Spleen (tissue), 11 donors: ENCODE measurements at regions not wholly inside any gene's neighbourhood (a gene's known extent, or its start where the extent isn't known, plus 50 kb on each side); places are given as distances from the start of the nearest gene placed in this dataset.
A peak's percentile ranks its signal among the peaks of the same experiment; 100 is the strongest.
"Not testable (repeated sequence)": the region's sequence is repeated elsewhere in the genome, so short reads cannot be mapped to it uniquely, and the experiment has no call there.

Experiments used
- DNase-seq: peaks from one replicate; pipeline ENCODE4 v3.0.0-alpha.2; 2020
- H3K27ac ChIP-seq, 8 donors: fragments of 200-600 bp; sonication (generic) in 7 of 8; 1 replicate in 4 of 8; 2 replicates in 4 of 8; pipeline versions ENCODE4 v1.5.0 to v1.8.0; 2016 to 2021; ENCODE audit warnings: inconsistent platforms in 4 of 8, mild to moderate bottlenecking in 4 of 8, moderate library complexity in 1 of 8
- H3K27me3 ChIP-seq, 7 donors: fragments of 200-600 bp; sonication (generic) in 6 of 7; replicated peaks in 1 of 7; 1 replicate in 4 of 7; 2 replicates in 3 of 7; pipeline versions ENCODE4 v1.5.0 to v1.8.0; 2016 to 2021; ENCODE audit warnings: inconsistent platforms in 3 of 7, mild to moderate bottlenecking in 1 of 7
- H3K36me3 ChIP-seq, 6 donors: fragments of 200-600 bp; sonication (generic) in 5 of 6; 1 replicate in 4 of 6; 2 replicates in 2 of 6; pipeline versions ENCODE4 v1.5.0 to v1.8.0; 2016 to 2021; ENCODE audit warnings: inconsistent platforms in 2 of 6
- H3K4me1 ChIP-seq, 6 donors: fragments of 200-600 bp; sonication (generic) in 5 of 6; 1 replicate in 3 of 6; 2 replicates in 3 of 6; pipeline versions ENCODE4 v1.5.0 to v1.8.0; 2016 to 2021; ENCODE audit warnings: inconsistent platforms in 3 of 6
- H3K4me3 ChIP-seq, 8 donors: fragments of 200-600 bp; sonication (generic) in 7 of 8; 1 replicate in 4 of 8; 2 replicates in 4 of 8; pipeline versions ENCODE4 v1.5.0 to v1.8.0; 2016 to 2021; ENCODE audit warnings: inconsistent platforms in 4 of 8, mild to moderate bottlenecking in 4 of 8, moderate library complexity in 2 of 8
- H3K9me3 ChIP-seq, 8 donors: fragments of 200-600 bp; sonication (generic) in 7 of 8; 1 replicate in 4 of 8; 2 replicates in 4 of 8; pipeline versions ENCODE4 v1.5.0 to v1.8.0; 2016 to 2021; ENCODE audit warnings: inconsistent platforms in 4 of 8
- CTCF ChIP-seq, 11 experiments: fragments of 200-600 bp in 7 of 11; fragments of 450-650 bp in 4 of 11; sonication (generic) in 4 of 11; IDR thresholded peaks in 8 of 11; conservative IDR thresholded peaks in 3 of 11; 1 replicate in 7 of 11; 2 replicates in 4 of 11; pipeline versions ENCODE4 v1.4.0 to v1.8.0; 2016 to 2021; ENCODE audit warnings: antibody characterized with exemption in 11 of 11, inconsistent platforms in 4 of 11, mild to moderate bottlenecking in 1 of 11
- POLR2A ChIP-seq, 3 donors: fragments of 450-650 bp; IDR thresholded peaks; one replicate each; pipeline ENCODE4 v1.5.1; 2017; ENCODE audit warnings: antibody characterized with exemption in 3 of 3, mild to moderate bottlenecking in 1 of 3
- POLR2AphosphoS5 ChIP-seq, 3 donors: sonication (generic); formaldehyde crosslinking; IDR thresholded peaks; one replicate each; pipeline ENCODE4 v1.5.1; 2017; ENCODE audit warnings: antibody characterized with exemption in 3 of 3
- WGBS, 5 donors: extraction: QIAGEN DNeasy Blood & Tissue Kit in 3 of 5; methylation state at CpG; one replicate each; pipeline versions ENCODE4 v1.1.5 to v1.1.7; 2013 to 2018; 5-methylcytosine and 5-hydroxymethylcytosine counted together
- intact Hi-C: fragments of 100-400 bp; cut with DNase I; formaldehyde crosslinking; loops from one replicate; pipeline ENCODE4 v1.15.0; 2023; ENCODE audit warnings: low total_unique reads
- donor health status: healthy with polysubstance abuse.
- donor health status: DM: no; HTN: no; CAD: no; lungs with moderate emphysema.
- donor health status: DM: no; HTN: no; CAD: no.
- donor health status: Bipolar disorder and iron deficiency.
- donor health status: healthy.
- donor health status: DM: no; HTN: no; CAD: no.
- donor health status: DM: yes; HTN: yes; CAD: no.

DNA sequence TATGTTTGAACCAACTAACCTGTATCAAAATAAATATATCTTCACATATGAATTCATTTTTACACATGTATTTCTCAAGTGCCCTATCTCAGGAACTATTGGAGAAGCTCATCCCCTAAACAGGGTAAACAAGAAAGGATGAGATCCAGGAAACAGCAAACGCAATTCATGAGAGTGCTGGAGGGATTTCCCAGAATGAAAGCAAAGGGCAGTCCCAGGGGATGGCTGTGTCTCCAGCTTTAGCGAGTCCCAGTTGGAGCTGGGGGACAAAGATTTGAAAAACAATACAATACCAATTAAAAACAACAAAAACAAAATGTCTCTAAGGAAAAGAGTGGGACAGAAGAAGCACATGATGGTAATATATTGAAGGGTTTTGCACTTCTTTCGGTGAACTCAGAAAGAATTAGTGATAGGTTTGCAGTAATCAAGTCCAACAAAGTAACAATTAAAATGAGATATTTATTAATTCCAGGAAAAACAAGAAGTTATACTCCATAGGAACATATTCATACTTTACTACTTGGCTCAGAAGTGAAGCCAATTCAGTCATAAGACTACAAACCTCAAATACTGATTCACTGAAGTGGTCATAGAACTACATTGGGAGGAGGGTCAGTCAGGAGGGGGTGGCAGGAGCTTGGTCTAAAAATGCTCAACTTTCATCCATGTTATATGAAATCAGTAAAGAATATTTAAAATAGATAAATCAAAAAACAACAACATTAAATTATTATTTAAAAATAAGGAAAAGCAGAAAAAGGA is 73.1 kb upstream of the PDE1A start:
- 74 to 83% (median 78%) methylated on average over 3 of the region's 3 CpGs for WGBS, 5 donors
- TF ChIP-seq POLR2AphosphoS5 (IDR thresholded peaks at IDR 0.05) (no peak), CTCF (IDR thresholded peaks at IDR 0.05 in 8 of 11, conservative IDR thresholded peaks at IDR 0.05 in 3 of 11) (no peak)
- Histone ChIP-seq H3K4me3 (no peak overlapping the region), H3K9me3 (no peaks in the 10 kb centered on the region), H3K27ac (no peak overlapping the region), H3K4me1 (no peaks in the 10 kb centered on the region), H3K27me3 (no peaks in the 10 kb centered on the region), H3K36me3 (no peaks in the 10 kb centered on the region)
- no peak for DNase-seq
- intact Hi-C loops = no loop called here

DNA sequence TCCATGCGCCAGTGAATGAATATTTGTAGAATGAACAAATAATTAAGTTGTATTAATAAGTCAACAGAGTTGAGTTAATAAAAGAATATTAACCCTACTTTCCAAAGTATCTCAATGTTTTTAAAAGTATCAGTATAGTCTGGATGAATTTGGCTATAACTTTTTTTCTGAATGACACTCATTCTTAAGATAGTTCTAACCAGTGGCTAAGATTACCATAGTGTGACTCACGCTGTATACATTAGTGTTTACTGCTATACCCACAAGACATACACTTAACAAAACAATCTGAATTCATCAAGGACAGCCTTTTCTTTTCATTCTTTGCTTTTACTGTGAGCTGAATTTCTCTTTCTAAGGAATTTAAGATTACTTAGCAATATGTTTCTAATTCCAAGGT is 77.0 kb upstream of the PDE1A start:
- 71 to 94% (median 86%) methylated on average over 2 of the region's 2 CpGs for WGBS, 5 donors
- H3K27me3 ChIP-seq = no peaks in the 10 kb centered on the region
- H3K27ac ChIP-seq = no peak overlapping the region
- H3K4me1 ChIP-seq = no peaks in the 10 kb centered on the region
- intact Hi-C loops = no loop called here
- H3K4me3 ChIP-seq = no peak overlapping the region
- no peak for TF ChIP-seq CTCF (IDR thresholded peaks at IDR 0.05 in 8 of 11, conservative IDR thresholded peaks at IDR 0.05 in 3 of 11)
- TF ChIP-seq POLR2A (IDR thresholded peaks at IDR 0.05) = no peak
- no peak for TF ChIP-seq POLR2AphosphoS5 (IDR thresholded peaks at IDR 0.05)
- no peaks in the 10 kb centered on the region for H3K36me3 ChIP-seq
- DNase-seq = no peak
- no peaks in the 10 kb centered on the region for H3K9me3 ChIP-seq

- no peak for DNase-seq
- TF ChIP-seq POLR2AphosphoS5 (IDR thresholded peaks at IDR 0.05) (no peak), CTCF (IDR thresholded peaks at IDR 0.05 in 8 of 11, conservative IDR thresholded peaks at IDR 0.05 in 3 of 11) (no peak), POLR2A (IDR thresholded peaks at IDR 0.05) (no peak)
- H3K4me3 ChIP-seq = no peak overlapping the region
- H3K27ac ChIP-seq = no peak overlapping the region
- H3K4me1 ChIP-seq = no peaks in the 10 kb centered on the region
- WGBS, 5 donors = 62 to 93% (median 86%) methylated on average over 2 of the region's 2 CpGs
- H3K9me3 ChIP-seq = no peaks in the 10 kb centered on the region
- no peaks in the 10 kb centered on the region for H3K36me3 ChIP-seq
- no peaks in the 10 kb centered on the region for H3K27me3 ChIP-seq
- intact Hi-C loops = no loop called here
These were observed 78.1 kb upstream of the PDE1A start for GRCh38 chr2:182504903-182505302.

- no peaks in the 10 kb centered on the region for H3K9me3 ChIP-seq
- H3K4me3 ChIP-seq = no peak overlapping the region
- H3K36me3 ChIP-seq = no peaks in the 10 kb centered on the region
- intact Hi-C loops = no loop called here
- TF ChIP-seq CTCF (IDR thresholded peaks at IDR 0.05 in 8 of 11, conservative IDR thresholded peaks at IDR 0.05 in 3 of 11) (no peak), POLR2AphosphoS5 (IDR thresholded peaks at IDR 0.05) (peak in 1 of 3 donors; percentile 30)
- DNase-seq = no peak
- H3K27me3 ChIP-seq = no peaks in the 10 kb centered on the region
- H3K4me1 ChIP-seq = no peaks in the 10 kb centered on the region
- no peak overlapping the region for H3K27ac ChIP-seq
These were observed 79.8 kb upstream of the PDE1A start for GRCh38 chr2:182506606-182507005.

- WGBS, 5 donors = 61 to 99% (median 82%) methylated on average over 1 to 4 of the region's 4 CpGs
- H3K27ac ChIP-seq, H3K4me3 ChIP-seq, intact Hi-C loops, H3K9me3 ChIP-seq, DNase-seq, H3K4me1 ChIP-seq, H3K36me3 ChIP-seq, H3K27me3 ChIP-seq: not testable (repeated sequence)
These were observed 81.7 kb upstream of the PDE1A start for GRCh38 chr2:182508583-182508982.
